ENCODE measurements at regions not wholly inside any gene's neighbourhood (a gene's known extent, or its start where the extent isn't known, plus 50 kb on each side); places are given as distances from the start of the nearest gene placed in this dataset.

GRCh38 chr4:141921293-141921692, 284.9 kb downstream of the IL15 start:
- TF ChIP-seq, protein P1, sequence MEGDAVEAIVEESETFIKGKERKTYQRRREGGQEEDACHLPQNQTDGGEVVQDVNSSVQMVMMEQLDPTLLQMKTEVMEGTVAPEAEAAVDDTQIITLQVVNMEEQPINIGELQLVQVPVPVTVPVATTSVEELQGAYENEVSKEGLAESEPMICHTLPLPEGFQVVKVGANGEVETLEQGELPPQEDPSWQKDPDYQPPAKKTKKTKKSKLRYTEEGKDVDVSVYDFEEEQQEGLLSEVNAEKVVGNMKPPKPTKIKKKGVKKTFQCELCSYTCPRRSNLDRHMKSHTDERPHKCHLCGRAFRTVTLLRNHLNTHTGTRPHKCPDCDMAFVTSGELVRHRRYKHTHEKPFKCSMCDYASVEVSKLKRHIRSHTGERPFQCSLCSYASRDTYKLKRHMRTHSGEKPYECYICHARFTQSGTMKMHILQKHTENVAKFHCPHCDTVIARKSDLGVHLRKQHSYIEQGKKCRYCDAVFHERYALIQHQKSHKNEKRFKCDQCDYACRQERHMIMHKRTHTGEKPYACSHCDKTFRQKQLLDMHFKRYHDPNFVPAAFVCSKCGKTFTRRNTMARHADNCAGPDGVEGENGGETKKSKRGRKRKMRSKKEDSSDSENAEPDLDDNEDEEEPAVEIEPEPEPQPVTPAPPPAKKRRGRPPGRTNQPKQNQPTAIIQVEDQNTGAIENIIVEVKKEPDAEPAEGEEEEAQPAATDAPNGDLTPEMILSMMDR (IDR thresholded peaks at IDR 0.05; ENCODE audit: low read depth, low read length): no peak
- H3K4me3 ChIP-seq (ENCODE audit: low read depth, low read length): no peak overlapping the region
- DNase-seq (ENCODE audit: low read depth, low spot score): no peak
- in situ Hi-C loops (cut with HindIII; ENCODE audit: low sequenced_read_pairs): no loop called here

DNA sequence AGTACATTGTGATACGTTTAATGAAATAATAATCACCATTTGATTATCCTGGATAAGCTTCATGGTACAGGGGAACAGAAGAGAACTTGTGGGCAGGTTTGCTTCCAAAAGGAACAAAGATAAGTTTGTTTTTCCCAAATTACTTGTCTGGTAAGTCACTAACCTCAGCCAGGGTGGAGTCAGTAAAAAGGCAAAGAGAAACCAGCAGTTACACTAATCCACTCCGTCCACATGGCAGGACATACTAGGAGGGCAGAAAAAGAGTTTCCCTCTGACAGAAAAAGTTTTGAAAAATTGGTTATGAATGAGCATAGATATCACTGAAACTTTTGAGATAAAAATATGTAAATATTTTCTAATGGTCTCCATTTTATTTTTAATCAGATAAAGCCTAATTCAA, 285.9 kb downstream of the IL15 start:
- TF ChIP-seq, protein P1 (IDR thresholded peaks at IDR 0.05; ENCODE audit: low read depth, low read length): no peak
- no peak overlapping the region for H3K4me3 ChIP-seq (ENCODE audit: low read depth, low read length)
- DNase-seq (ENCODE audit: low read depth, low spot score): no peak
- in situ Hi-C loops (cut with HindIII; ENCODE audit: low sequenced_read_pairs): no loop called here

DNA sequence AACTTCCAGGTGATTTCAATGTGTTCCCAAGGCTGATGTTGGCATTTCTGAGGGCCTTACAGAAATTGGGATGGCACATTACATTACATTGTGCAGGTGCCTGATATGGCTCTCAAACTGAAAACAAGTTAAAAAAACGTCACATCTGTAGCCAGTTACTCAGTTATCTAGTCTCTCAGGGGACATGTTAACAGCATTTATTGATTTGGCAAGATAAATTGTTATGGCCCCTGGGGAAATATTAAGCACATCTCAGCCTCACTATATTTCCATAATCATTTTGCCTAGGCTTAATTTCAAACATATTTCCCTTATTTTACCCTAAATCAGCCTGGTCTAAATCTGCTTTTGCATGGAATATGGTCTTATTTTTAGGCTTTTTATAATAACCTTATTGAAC, 290.0 kb downstream of the IL15 start:
- no peak overlapping the region for H3K4me3 ChIP-seq (ENCODE audit: low read depth, low read length)
- in situ Hi-C loops (cut with HindIII; ENCODE audit: low sequenced_read_pairs): no loop called here
- no peak for DNase-seq (ENCODE audit: low read depth, low spot score)
- TF ChIP-seq, protein P1 (IDR thresholded peaks at IDR 0.05; ENCODE audit: low read depth, low read length): no peak

DNA sequence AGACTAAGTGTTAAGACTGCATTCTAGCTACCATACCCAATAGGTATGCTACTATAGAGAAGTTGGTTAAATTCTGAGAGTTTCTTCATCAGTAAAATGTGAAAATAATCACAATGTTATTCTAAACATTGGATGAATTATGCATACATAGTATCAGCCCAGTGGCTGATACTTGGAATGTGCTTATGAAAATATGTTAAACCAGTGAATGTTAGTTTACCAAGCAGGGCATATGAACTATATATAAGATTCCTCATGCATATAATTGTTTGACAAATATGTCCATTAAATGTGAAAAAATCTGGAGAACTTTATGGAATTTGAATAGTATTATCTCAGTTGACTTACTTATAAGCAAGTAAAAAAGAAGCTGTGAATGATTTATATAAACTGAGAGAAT, 296.1 kb downstream of the IL15 start:
- H3K4me3 ChIP-seq (ENCODE audit: low read depth, low read length): no peak overlapping the region
- TF ChIP-seq, protein P1 (IDR thresholded peaks at IDR 0.05; ENCODE audit: low read depth, low read length): no peak
- no peak for DNase-seq (ENCODE audit: low read depth, low spot score)
- in situ Hi-C loops (cut with HindIII; ENCODE audit: low sequenced_read_pairs): no loop called here

GRCh38 chr4:141933978-141934377, 297.6 kb downstream of the IL15 start:
- H3K4me3 ChIP-seq (ENCODE audit: low read depth, low read length): no peak overlapping the region
- in situ Hi-C loops (cut with HindIII; ENCODE audit: low sequenced_read_pairs): no loop called here
- DNase-seq (ENCODE audit: low read depth, low spot score): no peak
- TF ChIP-seq, protein P1 (IDR thresholded peaks at IDR 0.05; ENCODE audit: low read depth, low read length): no peak

DNA sequence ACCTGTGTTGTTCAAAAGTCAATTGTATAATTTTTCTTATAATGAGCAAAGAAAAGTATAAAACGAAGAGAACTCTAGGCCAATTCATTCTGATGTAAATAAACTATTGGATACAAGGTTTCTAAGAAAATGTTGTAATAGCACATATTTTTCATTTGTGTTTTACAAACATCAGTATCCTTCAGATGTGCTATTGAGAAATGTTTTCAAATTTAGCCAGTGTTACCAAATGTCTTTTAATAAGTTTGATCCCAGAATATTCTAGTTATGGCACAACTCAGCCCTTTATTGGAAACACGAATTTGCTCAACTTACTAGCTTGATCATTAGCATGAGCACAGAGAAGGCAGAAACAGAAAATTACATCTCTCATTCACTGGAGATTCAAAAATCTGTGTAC, 319.3 kb downstream of the IL15 start:
- in situ Hi-C loops (cut with HindIII; ENCODE audit: low sequenced_read_pairs): no loop called here
- TF ChIP-seq, protein P1 (IDR thresholded peaks at IDR 0.05; ENCODE audit: low read depth, low read length): no peak
- DNase-seq (ENCODE audit: low read depth, low spot score): no peak
- H3K4me3 ChIP-seq (ENCODE audit: low read depth, low read length): no peak overlapping the region

DNA sequence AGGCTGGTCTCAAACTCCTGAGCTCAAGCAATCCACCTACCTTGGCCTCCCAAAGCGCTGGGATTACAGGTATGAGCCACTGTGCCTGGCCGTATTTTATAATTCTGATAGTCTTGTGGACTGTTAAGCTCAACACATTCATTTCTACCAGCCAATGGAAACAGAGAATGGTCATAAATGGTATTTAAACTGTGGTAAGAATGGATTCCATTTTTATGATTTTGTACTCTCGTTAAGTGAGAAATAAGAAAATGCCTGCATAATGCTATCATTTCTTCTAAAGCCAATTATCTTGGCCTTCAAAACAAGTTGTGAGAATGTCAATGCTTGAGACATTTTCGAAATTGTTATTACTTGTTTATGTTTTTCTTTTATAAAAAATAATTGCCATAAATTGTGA, 321.0 kb downstream of the IL15 start:
- in situ Hi-C loops (cut with HindIII; ENCODE audit: low sequenced_read_pairs): no loop called here
- TF ChIP-seq, protein P1 (IDR thresholded peaks at IDR 0.05; ENCODE audit: low read depth, low read length): no peak
- no peak overlapping the region for H3K4me3 ChIP-seq (ENCODE audit: low read depth, low read length)
- no peak for DNase-seq (ENCODE audit: low read depth, low spot score)
